Mesenchymal stem cell (in vitro differentiated cells and primary cell): ENCODE measurements at regions not wholly inside any gene's neighbourhood (a gene's known extent, or its start where the extent isn't known, plus 50 kb on each side); places are given as distances from the start of the nearest gene placed in this dataset.

Experiments
- DNase-seq: peaks from one replicate; pipeline ENCODE4 v3.0.0-alpha.2; 2013
- H2AFZ ChIP-seq: one replicate; pipeline ENCODE4 v1.6.1; 2013; ENCODE audit warnings: low read depth, mild to moderate bottlenecking, control low read depth, inconsistent platforms, low read length, moderate library complexity
- H2AK5ac ChIP-seq: 2 replicates; pipeline ENCODE4 v1.6.1; 2013; ENCODE audit warnings: low read length, moderate library complexity, mild to moderate bottlenecking, inconsistent platforms; ENCODE audit not compliant: severe bottlenecking
- H2BK120ac ChIP-seq: one replicate; pipeline ENCODE4 v1.6.1; 2013; ENCODE audit warnings: low read depth, mild to moderate bottlenecking, inconsistent platforms, low read length, moderate library complexity
- H2BK12ac ChIP-seq, 2 experiments: one replicate each; pipeline ENCODE4 v1.6.1; 2013; ENCODE audit warnings: inconsistent platforms in 2 of 2, low read length in 2 of 2, mild to moderate bottlenecking in 2 of 2, moderate library complexity in 2 of 2, control low read depth in 1 of 2
- H2BK15ac ChIP-seq: one replicate; pipeline ENCODE4 v1.6.1; 2013; ENCODE audit warnings: mild to moderate bottlenecking, low read depth, inconsistent platforms; ENCODE audit not compliant: poor library complexity, severe bottlenecking
- H2BK5ac ChIP-seq: 2 replicates; pipeline ENCODE4 v1.6.1; 2013; ENCODE audit warnings: low read depth, mild to moderate bottlenecking, low read length, control low read depth, inconsistent platforms; ENCODE audit not compliant: poor library complexity, severe bottlenecking
- H3K14ac ChIP-seq, 2 experiments: one replicate each; pipeline ENCODE4 v1.6.1; 2013; ENCODE audit warnings: inconsistent platforms in 2 of 2, low read length in 2 of 2, control low read depth in 1 of 2, mild to moderate bottlenecking in 1 of 2, moderate library complexity in 1 of 2
- H3K18ac ChIP-seq, 2 experiments: one replicate each; pipeline ENCODE4 v1.6.1; 2013; ENCODE audit warnings: inconsistent platforms in 2 of 2, low read length in 2 of 2, control low read depth in 1 of 2, low read depth in 1 of 2, mild to moderate bottlenecking in 1 of 2
- H3K23ac ChIP-seq, 2 experiments: one replicate each; pipeline ENCODE4 v1.6.1; 2013; ENCODE audit warnings: inconsistent platforms in 2 of 2, low read length in 2 of 2, mild to moderate bottlenecking in 2 of 2, moderate library complexity in 2 of 2, control low read depth in 1 of 2
- H3K27ac ChIP-seq: 2 replicates; pipeline ENCODE4 v1.5.1; 2013; ENCODE audit warnings: mild to moderate bottlenecking, moderate library complexity, low read length, control low read depth, inconsistent platforms; ENCODE audit not compliant: poor library complexity, severe bottlenecking
- H3K27me3 ChIP-seq, 2 experiments: 2 replicates each; pipeline versions ENCODE4 v1.6.1 to v1.7.0; 2013; ENCODE audit warnings: low read length in 2 of 2, mild to moderate bottlenecking in 2 of 2, moderate library complexity in 2 of 2, control low read depth in 1 of 2, inconsistent platforms in 1 of 2; ENCODE audit not compliant: control insufficient read depth in 1 of 2, insufficient read depth in 1 of 2
- H3K36me3 ChIP-seq, 2 experiments: 2 replicates each; pipeline versions ENCODE4 v1.6.1 to v1.7.0; 2013; ENCODE audit warnings: low read length in 2 of 2, control low read depth in 1 of 2, inconsistent platforms in 1 of 2, low read depth in 1 of 2, mild to moderate bottlenecking in 1 of 2; ENCODE audit not compliant: insufficient read depth in 2 of 2, control insufficient read depth in 1 of 2
- H3K4ac ChIP-seq, 2 experiments: one replicate each; pipeline ENCODE4 v1.6.1; 2013; ENCODE audit warnings: inconsistent platforms in 2 of 2, low read length in 2 of 2, mild to moderate bottlenecking in 2 of 2, moderate library complexity in 2 of 2, control low read depth in 1 of 2, low read depth in 1 of 2
- H3K4me1 ChIP-seq: 2 replicates; pipeline ENCODE4 v1.6.1; 2013; ENCODE audit warnings: low read depth, low read length, control low read depth; ENCODE audit not compliant: control insufficient read depth, insufficient read depth
- H3K4me2 ChIP-seq: 2 replicates; pipeline ENCODE4 v1.6.1; 2013; ENCODE audit warnings: low read length, mild to moderate bottlenecking, inconsistent platforms; ENCODE audit not compliant: poor library complexity, severe bottlenecking
- H3K4me3 ChIP-seq, 2 experiments: 2 replicates each; pipeline versions ENCODE4 v1.5.1 to v1.7.0; 2013; ENCODE audit warnings: low read length in 2 of 2, mild to moderate bottlenecking in 2 of 2, control low read depth in 1 of 2, low read depth in 1 of 2; ENCODE audit not compliant: insufficient read depth in 1 of 2
- H3K79me1 ChIP-seq: replicated peaks from 2 replicates; pipeline ENCODE4 v1.6.1; 2013; ENCODE audit warnings: mild to moderate bottlenecking, control low read depth, low read length, inconsistent platforms; ENCODE audit not compliant: poor library complexity, severe bottlenecking
- H3K9ac ChIP-seq: 2 replicates; pipeline ENCODE4 v1.7.0; 2013; ENCODE audit warnings: mild to moderate bottlenecking, low read length, moderate library complexity
- H3K9me3 ChIP-seq: 2 replicates; pipeline ENCODE4 v1.7.0; 2013; ENCODE audit warnings: mild to moderate bottlenecking, low read length; ENCODE audit not compliant: control insufficient read depth
- H4K8ac ChIP-seq: one replicate; pipeline ENCODE4 v1.6.1; 2013; ENCODE audit warnings: inconsistent platforms, mild to moderate bottlenecking, low read length, moderate library complexity
- H4K91ac ChIP-seq: one replicate; pipeline ENCODE4 v1.6.1; 2013; ENCODE audit warnings: mild to moderate bottlenecking, low read length, inconsistent platforms
- WGBS: methylation state at CpG from one replicate; pipeline ENCODE4 v1.1.7; 2013; ENCODE audit warnings: mixed read lengths; 5-methylcytosine and 5-hydroxymethylcytosine counted together

DNA sequence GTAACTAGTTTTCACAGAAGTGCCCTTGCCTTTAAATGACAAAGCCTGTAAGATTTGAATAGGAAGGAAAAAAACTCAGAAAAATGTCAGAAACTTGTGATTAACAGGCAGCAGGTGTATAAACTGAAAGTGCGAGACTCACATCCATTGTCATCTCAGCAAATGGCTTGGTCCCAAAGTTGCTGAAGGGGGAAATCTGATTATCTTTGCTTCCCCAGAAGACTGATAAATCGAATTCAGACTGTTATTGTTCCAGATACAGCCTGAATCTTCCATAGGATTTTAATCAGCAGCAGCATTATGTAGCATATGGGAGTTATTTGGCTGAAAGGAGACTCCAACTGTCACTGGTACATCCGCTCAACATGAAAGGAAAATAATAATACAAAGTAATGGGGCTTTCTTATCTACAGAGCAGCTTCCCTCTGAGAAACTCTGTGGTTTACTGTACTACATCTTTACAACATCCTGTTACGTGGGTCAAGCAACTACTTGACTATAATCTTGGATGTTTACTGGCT is 550.4 kb upstream of the CCDC54 start:
- H2BK15ac ChIP-seq = no peak overlapping the region
- H3K23ac ChIP-seq = no peak overlapping the region
- H3K27me3 ChIP-seq = no peaks in the 10 kb centered on the region
- no peak overlapping the region for H3K4me2 ChIP-seq
- no peak overlapping the region for H2BK5ac ChIP-seq
- no peak overlapping the region for H4K8ac ChIP-seq
- H3K4me3 ChIP-seq = no peak overlapping the region
- H2AK5ac ChIP-seq = no peak overlapping the region
- H2BK120ac ChIP-seq = no peak overlapping the region
- H3K9ac ChIP-seq = no peak overlapping the region
- no peaks in the 10 kb centered on the region for H3K4me1 ChIP-seq
- H2AFZ ChIP-seq = no peak overlapping the region
- H4K91ac ChIP-seq = no peak overlapping the region
- H3K36me3 ChIP-seq = no peaks in the 10 kb centered on the region
- H3K79me1 ChIP-seq = no peaks in the 10 kb centered on the region
- H3K27ac ChIP-seq = peak overlapping the region; percentile 82
- H3K4ac ChIP-seq = no peak overlapping the region
- H3K9me3 ChIP-seq = peaks cover 5% of the 10 kb centered on the region
- WGBS = 64% methylated on average over 2 of the region's 4 CpGs
- H2BK12ac ChIP-seq = no peak overlapping the region
- H3K18ac ChIP-seq = no peak overlapping the region
- peak; percentile 69 for DNase-seq
- no peak overlapping the region for H3K14ac ChIP-seq

DNA sequence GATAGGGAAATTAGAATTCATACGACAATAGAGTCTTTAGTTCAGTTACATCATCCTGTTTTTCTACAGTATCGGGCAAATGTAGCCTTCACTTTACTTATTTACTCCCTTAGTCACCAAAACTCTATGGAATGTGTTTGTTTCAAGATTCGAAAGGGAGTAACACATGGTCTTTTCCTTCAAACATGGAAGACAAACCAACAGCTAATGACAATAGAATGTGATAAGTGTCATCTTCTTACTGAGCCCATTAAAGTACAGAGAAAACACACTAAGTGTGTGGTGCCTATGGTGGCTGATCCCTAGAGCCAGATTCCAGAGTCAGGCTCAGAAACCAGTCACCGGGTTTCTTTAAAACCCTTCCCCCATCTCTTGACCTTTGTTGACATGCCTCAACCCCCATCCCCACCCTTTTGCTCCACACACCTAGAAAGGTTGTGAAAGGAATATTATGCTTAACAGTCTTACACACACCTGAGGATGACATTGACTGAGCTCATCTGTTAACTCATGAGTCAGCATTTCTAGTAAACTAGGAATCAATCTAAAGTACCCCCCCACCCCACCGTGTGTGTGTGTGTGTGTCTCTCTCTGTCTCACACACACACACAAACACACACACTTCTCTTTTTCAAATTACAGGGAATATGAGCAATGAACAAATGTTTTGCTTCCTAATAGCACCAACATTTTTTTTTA is 549.6 kb upstream of the CCDC54 start:
- DNase-seq = peak; percentile 63
- H3K36me3 ChIP-seq = no peaks in the 10 kb centered on the region
- no peak overlapping the region for H3K27ac ChIP-seq
- H3K4me3 ChIP-seq = no peak overlapping the region
- H3K4me2 ChIP-seq = no peak overlapping the region
- no peak overlapping the region for H4K8ac ChIP-seq
- no peaks in the 10 kb centered on the region for H3K79me1 ChIP-seq
- no peak overlapping the region for H3K9ac ChIP-seq
- H2BK120ac ChIP-seq = no peak overlapping the region
- peak overlapping the region in 1 of 2 experiments; percentile 58 for H3K4ac ChIP-seq
- H2BK12ac ChIP-seq = peak overlapping the region; percentile 46 to 52
- H3K14ac ChIP-seq = no peak overlapping the region
- H3K27me3 ChIP-seq = no peaks in the 10 kb centered on the region
- H3K18ac ChIP-seq = peak overlapping the region; percentile 48 to 66
- no peak overlapping the region for H3K23ac ChIP-seq
- no peak overlapping the region for H2AFZ ChIP-seq
- H3K4me1 ChIP-seq = no peaks in the 10 kb centered on the region
- H3K9me3 ChIP-seq = peaks cover 13% of the 10 kb centered on the region
- H2BK15ac ChIP-seq = no peak overlapping the region
- no peak overlapping the region for H4K91ac ChIP-seq
- 55% methylated on average over 1 of the region's 5 CpGs for WGBS
- H2AK5ac ChIP-seq = peak overlapping the region; percentile 32
- H2BK5ac ChIP-seq = no peak overlapping the region

DNA sequence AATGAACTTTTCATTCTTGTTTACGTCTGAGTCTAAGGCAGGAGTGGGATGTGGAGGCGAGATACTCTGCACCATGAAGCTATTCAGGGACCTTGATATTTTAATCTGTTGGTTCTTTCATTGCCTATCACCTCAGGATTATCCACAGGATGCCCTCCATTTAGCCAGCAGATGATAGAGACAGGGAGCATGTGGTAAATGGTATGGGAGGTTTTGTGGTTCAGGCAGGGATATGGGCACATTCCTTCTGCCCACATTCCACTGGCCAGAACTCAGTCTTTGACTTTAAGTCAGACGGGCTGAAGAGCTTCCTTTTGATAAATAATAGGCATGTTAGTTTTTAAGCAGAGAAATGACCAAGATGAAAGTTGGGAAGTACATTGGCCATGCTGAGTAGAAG is 548.0 kb upstream of the CCDC54 start:
- Histone ChIP-seq H3K4ac (no peak overlapping the region), H3K36me3 (no peaks in the 10 kb centered on the region), H2BK5ac (no peak overlapping the region), H3K4me1 (no peaks in the 10 kb centered on the region), H2BK15ac (no peak overlapping the region), H3K4me2 (no peak overlapping the region), H4K91ac (no peak overlapping the region), H4K8ac (no peak overlapping the region), H3K9ac (no peak overlapping the region), H3K9me3 (peaks cover 16% of the 10 kb centered on the region), H3K79me1 (no peaks in the 10 kb centered on the region), H3K27ac (no peak overlapping the region), H3K14ac (no peak overlapping the region), H3K23ac (no peak overlapping the region), H3K18ac (no peak overlapping the region), H2BK120ac (no peak overlapping the region), H2BK12ac (no peak overlapping the region), H2AFZ (no peak overlapping the region), H2AK5ac (no peak overlapping the region), H3K27me3 (no peaks in the 10 kb centered on the region), H3K4me3 (no peak overlapping the region)
- DNase-seq = peak; percentile 54
- WGBS = 54% methylated on average over 3 of the region's 3 CpGs

DNA sequence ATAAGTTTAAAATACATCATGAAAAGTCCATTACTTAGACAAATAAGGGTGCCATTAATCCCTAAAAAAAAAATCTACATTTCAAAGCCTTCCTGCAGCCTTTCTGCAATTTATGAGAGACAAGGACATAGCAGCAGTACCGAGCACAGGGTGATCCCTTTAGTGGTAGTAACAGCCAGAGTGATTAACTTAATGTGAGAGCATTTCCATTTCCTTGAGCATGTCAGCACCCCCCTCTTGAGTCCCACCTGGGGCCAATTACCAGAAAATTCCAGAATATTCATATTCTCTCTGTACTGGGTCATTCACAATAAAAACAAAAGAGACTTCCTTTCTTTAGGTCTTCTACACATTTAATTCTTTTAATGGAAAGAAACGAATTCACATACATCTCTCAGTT is 546.9 kb upstream of the CCDC54 start:
- H2AFZ ChIP-seq = no peak overlapping the region
- no peaks in the 10 kb centered on the region for H3K4me1 ChIP-seq
- H3K27me3 ChIP-seq = no peaks in the 10 kb centered on the region
- peaks cover 16% of the 10 kb centered on the region for H3K9me3 ChIP-seq
- no peak overlapping the region for H2BK120ac ChIP-seq
- H4K8ac ChIP-seq = no peak overlapping the region
- no peak overlapping the region for H2BK15ac ChIP-seq
- H4K91ac ChIP-seq = no peak overlapping the region
- no peak for DNase-seq
- no peak overlapping the region for H3K23ac ChIP-seq
- no peak overlapping the region for H2BK5ac ChIP-seq
- 73% methylated on average over 2 of the region's 2 CpGs for WGBS
- no peak overlapping the region for H3K9ac ChIP-seq
- no peaks in the 10 kb centered on the region for H3K36me3 ChIP-seq
- no peak overlapping the region for H3K27ac ChIP-seq
- no peaks in the 10 kb centered on the region for H3K79me1 ChIP-seq
- H2AK5ac ChIP-seq = no peak overlapping the region
- H3K4me2 ChIP-seq = no peak overlapping the region
- no peak overlapping the region for H3K4me3 ChIP-seq
- H2BK12ac ChIP-seq = no peak overlapping the region
- no peak overlapping the region for H3K4ac ChIP-seq
- H3K14ac ChIP-seq = no peak overlapping the region
- no peak overlapping the region for H3K18ac ChIP-seq
